Islet of Langerhans (tissue), 1 donor: ENCODE measurements at regions not wholly inside any gene's neighbourhood (a gene's known extent, or its start where the extent isn't known, plus 50 kb on each side); places are given as distances from the start of the nearest gene placed in this dataset.
"Not testable (repeated sequence)": the region's sequence is repeated elsewhere in the genome, so short reads cannot be mapped to it uniquely, and the experiment has no call there.

Source experiments
- FAIRE-seq: peaks from one replicate; lab custom pipeline; 2011; peaks lifted over from hg19 to GRCh38; lab: Jason Lieb, UNC

DNA sequence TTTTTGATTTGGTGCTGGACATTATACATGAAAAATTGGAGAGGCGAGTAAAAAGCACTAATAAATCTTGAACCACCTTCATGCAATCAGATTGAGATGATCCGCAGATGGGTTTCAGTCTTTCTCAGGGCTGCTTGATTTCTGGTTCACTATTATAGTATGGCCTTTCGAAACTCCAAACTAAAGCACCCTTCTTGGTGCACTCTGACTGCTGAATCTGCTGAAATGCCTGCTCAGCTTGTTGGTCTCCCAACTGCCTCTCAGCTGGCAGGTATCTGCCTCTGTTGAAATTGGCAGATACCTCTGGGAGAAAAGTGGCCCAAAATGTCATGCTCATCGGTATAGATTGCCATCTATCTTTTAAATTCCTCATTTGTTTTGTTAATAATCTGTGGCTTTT lies 102.5 kb upstream of the WIPF3 start:
- FAIRE-seq = not testable (repeated sequence)

GRCh38 chr7:29709002-29709401 lies 97.3 kb upstream of the WIPF3 start:
- FAIRE-seq = not testable (repeated sequence)

DNA sequence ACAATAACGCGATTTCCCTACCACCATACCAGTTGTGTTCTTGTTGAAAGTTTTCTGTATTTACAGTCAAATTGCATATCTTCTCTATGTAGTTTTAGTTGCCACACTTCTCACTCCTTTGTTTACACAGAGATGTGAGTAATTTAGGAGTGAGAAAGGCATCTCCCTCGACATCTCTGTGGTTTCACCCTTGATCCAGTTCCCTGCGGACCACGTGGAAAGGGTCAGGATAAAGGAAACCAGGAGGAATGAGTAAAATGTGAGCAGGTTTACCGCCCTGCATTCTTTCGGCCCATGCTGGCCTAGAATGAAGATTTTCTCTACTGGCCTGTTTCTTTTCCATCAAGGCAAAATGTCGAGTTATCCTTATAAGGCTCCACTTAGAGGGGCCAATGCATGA lies 83.2 kb upstream of the WIPF3 start:
- not testable (repeated sequence) for FAIRE-seq

DNA sequence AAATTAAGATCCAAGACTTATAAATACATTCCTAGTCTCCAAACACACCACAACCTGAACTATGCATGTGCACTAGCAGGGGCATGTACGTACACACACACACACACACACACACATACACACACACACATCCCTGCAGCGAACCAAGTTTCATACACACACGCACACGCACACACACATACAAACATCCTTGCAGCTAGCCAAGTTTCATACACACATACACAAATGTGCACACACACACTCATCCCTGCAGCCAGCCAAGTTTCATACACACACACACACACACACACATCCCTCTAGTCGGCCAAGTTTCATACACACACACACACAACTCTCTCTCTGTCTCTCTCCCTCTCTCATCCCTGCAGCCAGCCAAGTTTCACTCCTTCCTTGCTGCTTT lies 82.7 kb upstream of the WIPF3 start:
- FAIRE-seq = no peak

DNA sequence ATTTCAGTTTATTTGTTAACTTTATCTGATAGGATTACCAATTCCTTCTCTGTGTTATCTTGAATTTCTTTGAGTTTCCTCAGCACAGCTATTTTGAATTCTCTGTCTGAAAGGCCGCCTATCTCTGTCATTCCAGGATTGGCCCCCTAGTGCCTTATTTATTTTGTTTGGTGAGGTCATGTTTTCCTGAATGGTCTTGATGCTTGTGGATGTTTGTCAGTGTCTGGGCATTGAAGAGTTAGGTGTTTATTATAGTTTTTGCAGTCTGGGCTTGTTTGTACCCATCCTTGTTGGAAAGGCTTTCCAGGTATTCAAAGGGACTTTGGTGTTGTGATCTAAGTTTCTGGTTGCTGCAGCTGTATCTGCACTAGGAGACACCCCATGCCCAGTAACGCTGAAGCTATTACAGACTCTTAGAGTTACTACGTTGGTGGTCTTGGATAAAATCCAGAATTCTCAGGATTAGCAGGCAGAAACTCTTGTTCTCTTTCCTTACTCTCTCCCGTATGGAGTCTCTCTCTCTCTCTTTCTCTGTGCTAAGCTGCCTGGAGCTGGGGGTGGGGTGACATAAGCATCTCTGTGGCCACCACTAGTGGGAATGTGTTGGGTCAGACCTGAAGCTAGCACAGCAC lies 76.7 kb upstream of the WIPF3 start:
- FAIRE-seq = not testable (repeated sequence)

DNA sequence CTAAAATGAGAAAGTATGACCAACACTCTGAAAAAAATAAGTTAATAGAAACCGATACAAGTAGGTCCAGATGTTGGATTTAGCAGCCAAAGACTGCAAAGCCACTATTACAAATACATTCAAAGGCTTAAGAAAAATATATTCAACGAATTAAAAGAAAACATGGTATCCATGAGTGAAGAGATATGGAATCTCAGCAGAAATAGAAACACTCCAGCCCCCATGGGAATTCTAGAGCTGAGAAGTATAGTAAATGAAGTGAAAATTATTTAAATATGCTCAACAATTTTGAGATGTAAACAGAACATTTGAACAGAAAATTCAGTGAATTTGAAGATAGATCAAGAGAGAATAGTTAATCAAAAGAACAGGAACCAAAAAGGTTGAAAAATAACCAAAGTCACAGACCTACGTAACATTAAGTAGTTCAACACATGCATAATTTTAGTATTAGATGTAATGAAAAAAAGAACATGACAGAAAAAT lies 72.0 kb upstream of the WIPF3 start:
- no peak for FAIRE-seq

DNA sequence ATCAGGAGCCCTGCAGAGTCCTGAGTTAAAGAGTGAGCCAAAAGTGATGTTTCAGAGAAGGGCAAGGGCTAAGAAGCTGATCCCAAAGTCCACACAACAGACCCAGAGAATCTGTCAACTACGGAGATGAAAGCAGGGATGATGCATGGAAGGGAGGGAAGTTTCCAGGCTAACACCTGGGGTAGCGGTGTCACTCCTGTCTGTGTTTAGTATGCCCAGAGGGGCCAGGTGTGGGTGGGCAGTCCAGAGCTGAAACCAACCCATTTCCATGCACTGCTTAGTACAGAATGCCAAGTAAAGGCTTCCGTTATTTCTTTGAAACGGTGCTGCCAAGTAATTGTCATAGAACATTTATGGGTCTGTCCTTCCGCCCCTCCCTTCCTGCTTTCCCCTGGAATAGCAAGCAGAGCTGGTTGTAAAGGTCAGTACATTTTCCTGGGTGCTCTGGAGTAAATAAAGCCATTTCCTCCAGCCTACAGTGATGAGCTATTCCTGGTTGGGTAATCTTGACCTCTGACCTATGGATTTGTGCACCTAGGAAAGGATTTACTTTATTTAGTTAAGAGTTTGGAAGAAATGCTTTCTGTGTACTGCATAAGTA lies 58.6 kb upstream of the WIPF3 start:
- FAIRE-seq = not testable (repeated sequence)

DNA sequence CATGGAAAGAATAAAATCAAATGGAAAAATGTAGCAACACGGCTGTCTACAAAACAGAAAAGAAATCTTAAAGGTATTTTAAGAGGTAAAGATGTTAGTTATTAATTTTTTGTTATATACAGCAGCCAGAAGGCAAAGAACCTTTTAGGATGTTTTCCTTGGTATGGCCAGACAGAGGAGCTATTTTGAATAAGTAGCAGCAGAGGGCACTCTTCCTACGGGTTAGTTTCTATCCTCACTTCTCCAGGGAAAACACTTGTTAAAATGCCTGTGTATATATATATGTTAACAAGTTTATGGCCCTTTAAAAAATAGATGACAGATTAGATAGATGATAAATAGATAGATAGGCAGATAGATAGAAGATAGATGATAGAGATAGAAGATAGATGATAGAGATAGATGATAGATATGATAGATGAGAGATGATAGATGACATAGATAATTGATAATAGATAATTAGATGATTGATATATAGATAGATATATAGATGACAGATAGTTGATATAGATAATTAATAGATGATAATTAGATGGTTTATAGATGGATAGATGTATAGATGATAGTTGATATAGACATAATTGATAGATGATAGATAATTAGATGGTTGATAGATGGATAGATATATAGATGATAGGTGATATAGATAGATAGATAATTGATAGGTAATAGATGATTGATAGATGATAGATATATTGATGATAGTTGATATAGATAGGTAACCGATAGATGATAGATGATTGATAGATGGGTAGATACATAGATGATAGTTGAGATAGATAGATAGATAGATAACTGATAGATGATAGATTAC lies 57.8 kb upstream of the WIPF3 start:
- FAIRE-seq = peak; percentile 97

- no peak for FAIRE-seq
These were observed 56.5 kb upstream of the WIPF3 start for GRCh38 chr7:29749701-29750321.

GRCh38 chr7:29750373-29750940 lies 55.9 kb upstream of the WIPF3 start:
- not testable (repeated sequence) for FAIRE-seq

GRCh38 chr7:29751012-29751411 lies 55.3 kb upstream of the WIPF3 start:
- FAIRE-seq = not testable (repeated sequence)

DNA sequence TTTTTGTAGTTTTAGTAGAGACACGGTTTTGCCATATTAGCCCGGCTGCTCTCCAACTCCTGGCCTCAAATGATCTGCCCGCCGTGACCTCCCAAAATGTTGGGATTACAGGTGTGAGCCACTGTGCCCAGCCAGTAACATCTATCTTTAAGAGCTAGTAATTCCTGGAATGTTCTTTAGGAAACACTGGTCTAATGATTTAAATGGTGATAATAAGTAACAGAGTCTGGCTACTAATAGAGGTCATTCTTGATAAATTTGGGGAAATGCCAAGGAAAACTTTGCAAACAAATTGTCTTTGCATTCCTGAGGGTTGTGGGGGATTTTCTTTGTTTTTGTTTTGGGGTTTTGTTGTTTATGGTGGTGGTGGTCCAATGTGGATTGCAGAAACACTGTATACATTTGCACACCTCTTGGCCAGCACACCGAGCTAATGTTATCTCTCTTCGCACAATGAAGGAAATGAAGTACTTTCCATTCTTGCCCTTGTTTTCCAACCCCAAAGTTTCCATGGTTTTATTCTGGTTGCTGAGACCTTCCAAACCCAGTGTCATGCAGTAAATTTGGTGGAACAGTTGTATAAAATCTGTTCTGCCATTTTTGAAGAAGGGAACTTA lies 51.3 kb upstream of the WIPF3 start:
- FAIRE-seq = no peak
